ENCODE measurements at regions not wholly inside any gene's neighbourhood (a gene's known extent, or its start where the extent isn't known, plus 50 kb on each side); places are given as distances from the start of the nearest gene placed in this dataset.

GRCh38 chr5:6039111-6039510 is 339.2 kb downstream of the MED10 start:
- DNase-seq, result no peak
- Histone ChIP-seq H3K4me1 (no peaks in the 10 kb centered on the region), H3K9me3 (no peaks in the 10 kb centered on the region), H3K27ac (no peak overlapping the region), H3K27me3 (no peaks in the 10 kb centered on the region), H3K4me3 (no peak overlapping the region), H3K36me3 (ENCODE audit: low read depth, missing control alignments) (no peaks in the 10 kb centered on the region)
- intact Hi-C loops (cut with DNase I; ENCODE audit: low total_unique reads), result no loop called here
- 81 to 95% methylated on average over 1 of the region's 1 CpG for WGBS, 2 donors
- no peak for TF ChIP-seq POLR2A (IDR thresholded peaks at IDR 0.05)
- no peak for TF ChIP-seq CTCF (IDR thresholded peaks at IDR 0.05)

- no peak for DNase-seq
- H3K4me1 ChIP-seq, result no peaks in the 10 kb centered on the region
- TF ChIP-seq CTCF (IDR thresholded peaks at IDR 0.05), result no peak
- no peak for TF ChIP-seq POLR2A (IDR thresholded peaks at IDR 0.05)
- H3K4me3 ChIP-seq, result no peak overlapping the region
- WGBS, 2 donors, result 81 to 85% methylated on average over 1 of the region's 1 CpG
- H3K9me3 ChIP-seq, result no peaks in the 10 kb centered on the region
- H3K27ac ChIP-seq, result no peak overlapping the region
- no peaks in the 10 kb centered on the region for H3K36me3 ChIP-seq (ENCODE audit: low read depth, missing control alignments)
- no peaks in the 10 kb centered on the region for H3K27me3 ChIP-seq
- intact Hi-C loops (cut with DNase I; ENCODE audit: low total_unique reads), result no loop called here
These were observed 342.3 kb downstream of the MED10 start for GRCh38 chr5:6036006-6036405.

- Histone ChIP-seq H3K27ac (no peak overlapping the region), H3K4me3 (no peak overlapping the region), H3K9me3 (no peaks in the 10 kb centered on the region), H3K4me1 (no peaks in the 10 kb centered on the region), H3K27me3 (no peaks in the 10 kb centered on the region), H3K36me3 (ENCODE audit: low read depth, missing control alignments) (no peaks in the 10 kb centered on the region)
- no peak for DNase-seq
- intact Hi-C loops (cut with DNase I; ENCODE audit: low total_unique reads), result no loop called here
- TF ChIP-seq CTCF (IDR thresholded peaks at IDR 0.05) (no peak), POLR2A (IDR thresholded peaks at IDR 0.05) (no peak)
- 78 to 89% methylated on average over 7 of the region's 7 CpGs for WGBS, 2 donors
These were observed 348.5 kb downstream of the MED10 start for GRCh38 chr5:6029811-6030271.

GRCh38 chr5:6026766-6027406 is 351.5 kb downstream of the MED10 start:
- Histone ChIP-seq H3K27me3 (no peaks in the 10 kb centered on the region), H3K4me3 (no peak overlapping the region), H3K9me3 (no peaks in the 10 kb centered on the region), H3K36me3 (ENCODE audit: low read depth, missing control alignments) (no peaks in the 10 kb centered on the region), H3K27ac (no peak overlapping the region), H3K4me1 (no peaks in the 10 kb centered on the region)
- intact Hi-C loops (cut with DNase I; ENCODE audit: low total_unique reads), result no loop called here
- WGBS, 2 donors, result 44 to 48% methylated on average over 5 of the region's 5 CpGs
- TF ChIP-seq CTCF (IDR thresholded peaks at IDR 0.05) (no peak), POLR2A (IDR thresholded peaks at IDR 0.05) (no peak)
- DNase-seq, result no peak

GRCh38 chr5:6019612-6020011 is 358.7 kb downstream of the MED10 start:
- Histone ChIP-seq H3K27me3 (no peaks in the 10 kb centered on the region), H3K4me1 (no peaks in the 10 kb centered on the region), H3K36me3 (ENCODE audit: low read depth, missing control alignments) (no peaks in the 10 kb centered on the region), H3K9me3 (no peaks in the 10 kb centered on the region), H3K27ac (no peak overlapping the region), H3K4me3 (no peak overlapping the region)
- TF ChIP-seq POLR2A (IDR thresholded peaks at IDR 0.05) (no peak), CTCF (IDR thresholded peaks at IDR 0.05) (no peak)
- DNase-seq, result no peak
- intact Hi-C loops (cut with DNase I; ENCODE audit: low total_unique reads), result no loop called here
- 63 to 72% methylated on average over 4 of the region's 4 CpGs for WGBS, 2 donors
